ENCODE measurements at regions not wholly inside any gene's neighbourhood (a gene's known extent, or its start where the extent isn't known, plus 50 kb on each side); places are given as distances from the start of the nearest gene placed in this dataset.
A peak's percentile ranks its signal among the peaks of the same experiment; 100 is the strongest.

DNA sequence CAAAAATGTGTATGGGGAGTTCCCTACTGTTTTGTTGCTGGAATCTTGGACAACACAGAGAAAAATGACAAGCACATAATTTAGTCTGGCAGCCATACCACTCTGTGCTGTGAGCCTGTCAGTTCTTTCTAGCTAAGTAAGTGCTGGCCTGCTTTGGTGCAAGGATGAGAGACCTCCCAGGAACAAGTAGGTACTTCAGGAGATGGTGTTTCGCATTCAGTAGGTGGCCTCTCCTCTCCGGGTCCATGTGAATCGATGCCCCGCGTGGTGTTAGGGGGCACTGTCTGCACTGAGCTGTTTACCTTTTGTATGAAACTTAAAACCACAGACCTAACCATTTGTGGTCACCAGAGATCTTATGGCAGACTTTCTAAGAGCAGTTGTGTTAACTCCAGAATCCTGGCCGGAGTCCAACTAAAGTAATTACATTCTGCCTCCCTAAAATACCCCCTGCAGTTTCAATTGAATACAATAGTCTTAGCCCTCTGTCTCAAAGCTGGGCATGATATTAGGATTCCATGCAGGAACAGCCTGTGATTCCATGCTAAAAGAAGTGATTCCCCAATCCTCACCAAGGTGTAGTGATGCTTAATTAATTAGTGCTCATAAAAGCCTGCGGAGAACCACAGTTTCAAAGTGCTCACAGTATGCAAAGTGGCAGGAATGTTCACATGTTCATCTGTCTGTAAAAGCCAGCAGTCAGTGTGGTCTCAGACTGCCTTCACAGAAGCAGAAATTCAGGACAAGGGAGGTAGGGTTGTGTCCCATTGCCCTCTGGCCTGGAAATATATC, 64.2 kb downstream of the LLPH start:
- TF ChIP-seq, protein P1, sequence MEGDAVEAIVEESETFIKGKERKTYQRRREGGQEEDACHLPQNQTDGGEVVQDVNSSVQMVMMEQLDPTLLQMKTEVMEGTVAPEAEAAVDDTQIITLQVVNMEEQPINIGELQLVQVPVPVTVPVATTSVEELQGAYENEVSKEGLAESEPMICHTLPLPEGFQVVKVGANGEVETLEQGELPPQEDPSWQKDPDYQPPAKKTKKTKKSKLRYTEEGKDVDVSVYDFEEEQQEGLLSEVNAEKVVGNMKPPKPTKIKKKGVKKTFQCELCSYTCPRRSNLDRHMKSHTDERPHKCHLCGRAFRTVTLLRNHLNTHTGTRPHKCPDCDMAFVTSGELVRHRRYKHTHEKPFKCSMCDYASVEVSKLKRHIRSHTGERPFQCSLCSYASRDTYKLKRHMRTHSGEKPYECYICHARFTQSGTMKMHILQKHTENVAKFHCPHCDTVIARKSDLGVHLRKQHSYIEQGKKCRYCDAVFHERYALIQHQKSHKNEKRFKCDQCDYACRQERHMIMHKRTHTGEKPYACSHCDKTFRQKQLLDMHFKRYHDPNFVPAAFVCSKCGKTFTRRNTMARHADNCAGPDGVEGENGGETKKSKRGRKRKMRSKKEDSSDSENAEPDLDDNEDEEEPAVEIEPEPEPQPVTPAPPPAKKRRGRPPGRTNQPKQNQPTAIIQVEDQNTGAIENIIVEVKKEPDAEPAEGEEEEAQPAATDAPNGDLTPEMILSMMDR (tag by site-specific recombination; IDR thresholded peaks at IDR 0.05), result peak; percentile 86; the same call in 1 of the 2 replicates
- TF ChIP-seq, protein P2, sequence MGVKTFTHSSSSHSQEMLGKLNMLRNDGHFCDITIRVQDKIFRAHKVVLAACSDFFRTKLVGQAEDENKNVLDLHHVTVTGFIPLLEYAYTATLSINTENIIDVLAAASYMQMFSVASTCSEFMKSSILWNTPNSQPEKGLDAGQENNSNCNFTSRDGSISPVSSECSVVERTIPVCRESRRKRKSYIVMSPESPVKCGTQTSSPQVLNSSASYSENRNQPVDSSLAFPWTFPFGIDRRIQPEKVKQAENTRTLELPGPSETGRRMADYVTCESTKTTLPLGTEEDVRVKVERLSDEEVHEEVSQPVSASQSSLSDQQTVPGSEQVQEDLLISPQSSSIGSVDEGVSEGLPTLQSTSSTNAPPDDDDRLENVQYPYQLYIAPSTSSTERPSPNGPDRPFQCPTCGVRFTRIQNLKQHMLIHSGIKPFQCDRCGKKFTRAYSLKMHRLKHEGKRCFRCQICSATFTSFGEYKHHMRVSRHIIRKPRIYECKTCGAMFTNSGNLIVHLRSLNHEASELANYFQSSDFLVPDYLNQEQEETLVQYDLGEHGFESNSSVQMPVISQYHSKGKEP (tag by site-specific recombination; IDR thresholded peaks at IDR 0.05), result peak; percentile 61
- no peak for TF ChIP-seq ZBTB8A (tag by site-specific recombination; IDR thresholded peaks at IDR 0.05)
- TF ChIP-seq, protein P3, sequence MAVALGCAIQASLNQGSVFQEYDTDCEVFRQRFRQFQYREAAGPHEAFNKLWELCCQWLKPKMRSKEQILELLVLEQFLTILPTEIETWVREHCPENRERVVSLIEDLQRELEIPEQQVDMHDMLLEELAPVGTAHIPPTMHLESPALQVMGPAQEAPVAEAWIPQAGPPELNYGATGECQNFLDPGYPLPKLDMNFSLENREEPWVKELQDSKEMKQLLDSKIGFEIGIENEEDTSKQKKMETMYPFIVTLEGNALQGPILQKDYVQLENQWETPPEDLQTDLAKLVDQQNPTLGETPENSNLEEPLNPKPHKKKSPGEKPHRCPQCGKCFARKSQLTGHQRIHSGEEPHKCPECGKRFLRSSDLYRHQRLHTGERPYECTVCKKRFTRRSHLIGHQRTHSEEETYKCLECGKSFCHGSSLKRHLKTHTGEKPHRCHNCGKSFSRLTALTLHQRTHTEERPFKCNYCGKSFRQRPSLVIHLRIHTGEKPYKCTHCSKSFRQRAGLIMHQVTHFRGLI (tag by site-specific recombination; IDR thresholded peaks at IDR 0.05), result no peak
- TF ChIP-seq, protein P4, sequence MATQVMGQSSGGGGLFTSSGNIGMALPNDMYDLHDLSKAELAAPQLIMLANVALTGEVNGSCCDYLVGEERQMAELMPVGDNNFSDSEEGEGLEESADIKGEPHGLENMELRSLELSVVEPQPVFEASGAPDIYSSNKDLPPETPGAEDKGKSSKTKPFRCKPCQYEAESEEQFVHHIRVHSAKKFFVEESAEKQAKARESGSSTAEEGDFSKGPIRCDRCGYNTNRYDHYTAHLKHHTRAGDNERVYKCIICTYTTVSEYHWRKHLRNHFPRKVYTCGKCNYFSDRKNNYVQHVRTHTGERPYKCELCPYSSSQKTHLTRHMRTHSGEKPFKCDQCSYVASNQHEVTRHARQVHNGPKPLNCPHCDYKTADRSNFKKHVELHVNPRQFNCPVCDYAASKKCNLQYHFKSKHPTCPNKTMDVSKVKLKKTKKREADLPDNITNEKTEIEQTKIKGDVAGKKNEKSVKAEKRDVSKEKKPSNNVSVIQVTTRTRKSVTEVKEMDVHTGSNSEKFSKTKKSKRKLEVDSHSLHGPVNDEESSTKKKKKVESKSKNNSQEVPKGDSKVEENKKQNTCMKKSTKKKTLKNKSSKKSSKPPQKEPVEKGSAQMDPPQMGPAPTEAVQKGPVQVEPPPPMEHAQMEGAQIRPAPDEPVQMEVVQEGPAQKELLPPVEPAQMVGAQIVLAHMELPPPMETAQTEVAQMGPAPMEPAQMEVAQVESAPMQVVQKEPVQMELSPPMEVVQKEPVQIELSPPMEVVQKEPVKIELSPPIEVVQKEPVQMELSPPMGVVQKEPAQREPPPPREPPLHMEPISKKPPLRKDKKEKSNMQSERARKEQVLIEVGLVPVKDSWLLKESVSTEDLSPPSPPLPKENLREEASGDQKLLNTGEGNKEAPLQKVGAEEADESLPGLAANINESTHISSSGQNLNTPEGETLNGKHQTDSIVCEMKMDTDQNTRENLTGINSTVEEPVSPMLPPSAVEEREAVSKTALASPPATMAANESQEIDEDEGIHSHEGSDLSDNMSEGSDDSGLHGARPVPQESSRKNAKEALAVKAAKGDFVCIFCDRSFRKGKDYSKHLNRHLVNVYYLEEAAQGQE (tag by site-specific recombination; IDR thresholded peaks at IDR 0.05), result no peak
- TF ChIP-seq SETDB1 (IDR thresholded peaks at IDR 0.05; ENCODE audit: insufficient read length, low read length), result no peak
- peak; percentile 71; the same call in 1 of the 2 replicates for TF ChIP-seq ZNF24 (tag by site-specific recombination; IDR thresholded peaks at IDR 0.05)
- no peak for TF ChIP-seq KLF10 (tag by site-specific recombination; IDR thresholded peaks at IDR 0.05)
- TF ChIP-seq ZNF174 (tag by site-specific recombination; IDR thresholded peaks at IDR 0.05), result no peak
